Hepatocyte (in vitro differentiated cells): ENCODE measurements at regions not wholly inside any gene's neighbourhood (a gene's known extent, or its start where the extent isn't known, plus 50 kb on each side); places are given as distances from the start of the nearest gene placed in this dataset.

Source experiments
- DNase-seq: peaks from one replicate; pipeline ENCODE4 v3.0.0-alpha.2; 2016; ENCODE audit warnings: low spot score
- H2AFZ ChIP-seq: fragments of 200-600 bp; sonication (generic); 2 replicates; pipeline ENCODE4 v1.6.0; 2016; ENCODE audit warnings: antibody characterized with exemption, mild to moderate bottlenecking
- H3K27ac ChIP-seq: fragments of 200-600 bp; sonication (generic); 2 replicates; pipeline ENCODE4 v1.5.1; 2016; ENCODE audit warnings: mild to moderate bottlenecking
- H3K27me3 ChIP-seq: fragments of 200-600 bp; sonication (generic); 2 replicates; pipeline ENCODE4 v1.6.1; 2016
- H3K36me3 ChIP-seq: fragments of 200-600 bp; sonication (generic); replicated peaks from 2 replicates; pipeline ENCODE4 v1.5.1; 2016; ENCODE audit warnings: low read depth; ENCODE audit not compliant: insufficient read depth
- H3K4me1 ChIP-seq: fragments of 200-600 bp; sonication (generic); 2 replicates; pipeline ENCODE4 v1.5.1; 2016; ENCODE audit warnings: mild to moderate bottlenecking, moderate library complexity; ENCODE audit not compliant: insufficient read depth
- H3K4me2 ChIP-seq: fragments of 200-600 bp; sonication (generic); 2 replicates; pipeline ENCODE4 v1.6.0; 2016
- H3K4me3 ChIP-seq: fragments of 200-600 bp; sonication (generic); 2 replicates; pipeline ENCODE4 v1.5.1; 2016; ENCODE audit warnings: mild to moderate bottlenecking
- H3K79me2 ChIP-seq: fragments of 200-600 bp; sonication (generic); 2 replicates; pipeline ENCODE4 v1.6.0; 2017; ENCODE audit warnings: mild to moderate bottlenecking
- H3K9me2 ChIP-seq: fragments of 200-600 bp; sonication (generic); replicated peaks from 2 replicates; pipeline ENCODE4 v1.6.0; 2017; ENCODE audit warnings: mild to moderate bottlenecking; ENCODE audit not compliant: insufficient read depth
- H3K9me3 ChIP-seq: fragments of 200-600 bp; sonication (generic); 2 replicates; pipeline ENCODE4 v1.5.1; 2016; ENCODE audit warnings: low read depth, mild to moderate bottlenecking
- H4K20me1 ChIP-seq: fragments of 200-600 bp; sonication (generic); 2 replicates; pipeline ENCODE4 v1.6.0; 2016; ENCODE audit warnings: mild to moderate bottlenecking; ENCODE audit not compliant: insufficient read depth, poor library complexity, severe bottlenecking
- CTCF ChIP-seq: fragments of 200-600 bp; sonication (generic); IDR thresholded peaks from 2 replicates; pipeline ENCODE4 v1.5.1; 2016; ENCODE audit warnings: antibody characterized with exemption, mild to moderate bottlenecking; ENCODE audit not compliant: poor library complexity
- EZH2 ChIP-seq: fragments of 200-600 bp; sonication (generic); IDR thresholded peaks from 2 replicates; pipeline ENCODE4 v1.6.1; 2016; ENCODE audit warnings: antibody characterized with exemption, mild to moderate bottlenecking, borderline replicate concordance
- EZH2phosphoT487 ChIP-seq: fragments of 200-600 bp; sonication (generic); IDR thresholded peaks from one replicate; pipeline ENCODE4 v1.6.1; 2018; ENCODE audit warnings: antibody characterized with exemption, mild to moderate bottlenecking, low read depth, moderate library complexity; ENCODE audit not compliant: unreplicated experiment, severe bottlenecking
- WGBS: methylation state at CpG from one replicate; pipeline ENCODE4 v1.1.6; 2016; ENCODE audit warnings: low lambda C conversion rate; ENCODE audit errors: missing lambda C conversion rate; 5-methylcytosine and 5-hydroxymethylcytosine counted together

- H3K27me3 ChIP-seq = no peaks in the 10 kb centered on the region
- no peak overlapping the region for H3K27ac ChIP-seq
- no peaks in the 10 kb centered on the region for H3K4me1 ChIP-seq
- H3K36me3 ChIP-seq = no peaks in the 10 kb centered on the region
- H3K4me2 ChIP-seq = no peak overlapping the region
- H3K79me2 ChIP-seq = no peaks in the 10 kb centered on the region
- DNase-seq = no peak
- TF ChIP-seq EZH2 (no peak), CTCF (no peak), EZH2phosphoT487 (no peak)
- 81% methylated on average over 4 of the region's 4 CpGs for WGBS
- no peaks in the 10 kb centered on the region for H3K9me2 ChIP-seq
- H3K4me3 ChIP-seq = no peak overlapping the region
- no peaks in the 10 kb centered on the region for H4K20me1 ChIP-seq
- H2AFZ ChIP-seq = no peak overlapping the region
- no peaks in the 10 kb centered on the region for H3K9me3 ChIP-seq
Observed at GRCh38 chr5:72698481-72698880, 118.0 kb upstream of the TNPO1 start.

- Histone ChIP-seq H3K79me2 (no peaks in the 10 kb centered on the region), H3K27me3 (no peaks in the 10 kb centered on the region), H3K36me3 (no peaks in the 10 kb centered on the region), H3K27ac (no peak overlapping the region), H3K4me3 (no peak overlapping the region), H3K4me1 (no peaks in the 10 kb centered on the region), H4K20me1 (no peaks in the 10 kb centered on the region), H3K9me3 (no peaks in the 10 kb centered on the region), H3K9me2 (no peaks in the 10 kb centered on the region), H2AFZ (no peak overlapping the region), H3K4me2 (no peak overlapping the region)
- no peak for DNase-seq
- 92% methylated on average over 2 of the region's 2 CpGs for WGBS
- TF ChIP-seq EZH2 (no peak), EZH2phosphoT487 (no peak), CTCF (no peak)
Observed at GRCh38 chr5:72697622-72698021, 118.8 kb upstream of the TNPO1 start.

- Histone ChIP-seq H3K4me3 (no peak overlapping the region), H3K36me3 (no peaks in the 10 kb centered on the region), H3K27ac (no peak overlapping the region), H3K4me2 (no peak overlapping the region), H3K4me1 (no peaks in the 10 kb centered on the region), H4K20me1 (no peaks in the 10 kb centered on the region), H3K27me3 (no peaks in the 10 kb centered on the region), H3K79me2 (no peaks in the 10 kb centered on the region), H3K9me2 (no peaks in the 10 kb centered on the region), H2AFZ (no peak overlapping the region), H3K9me3 (no peaks in the 10 kb centered on the region)
- TF ChIP-seq EZH2 (no peak), CTCF (no peak), EZH2phosphoT487 (no peak)
- DNase-seq = no peak
Observed at GRCh38 chr5:72695659-72696058, 120.8 kb upstream of the TNPO1 start.

- Histone ChIP-seq H3K9me3 (no peaks in the 10 kb centered on the region), H3K4me2 (no peak overlapping the region), H3K27me3 (no peaks in the 10 kb centered on the region), H2AFZ (no peak overlapping the region), H3K4me1 (no peaks in the 10 kb centered on the region), H3K9me2 (no peaks in the 10 kb centered on the region), H4K20me1 (no peaks in the 10 kb centered on the region), H3K36me3 (no peaks in the 10 kb centered on the region), H3K79me2 (no peaks in the 10 kb centered on the region), H3K4me3 (no peak overlapping the region), H3K27ac (no peak overlapping the region)
- no peak for DNase-seq
- TF ChIP-seq EZH2phosphoT487 (no peak), CTCF (no peak), EZH2 (no peak)
- 93% methylated on average over 2 of the region's 2 CpGs for WGBS
Observed at GRCh38 chr5:72694856-72695255, 121.6 kb upstream of the TNPO1 start.
